Left lung (tissue), 4 donors: ENCODE measurements at regions not wholly inside any gene's neighbourhood (a gene's known extent, or its start where the extent isn't known, plus 50 kb on each side); places are given as distances from the start of the nearest gene placed in this dataset.

Source experiments
- ATAC-seq: fragments of 200-7000 bp; cut with Tn5 transposase; one replicate; pipeline ENCODE4 v1.9.1; 2020; ENCODE audit warnings: moderate library complexity
- DNase-seq, 4 donors: peaks; one replicate each; pipeline ENCODE4 v3.0.0-alpha.2; 2013 to 2020
- H3K27ac ChIP-seq, 2 donors: fragments of 200-600 bp; sonication (generic) in 1 of 2; one replicate each; pipeline versions ENCODE4 v1.5.0 to v1.8.0; 2020 to 2021
- H3K27me3 ChIP-seq, 2 donors: fragments of 200-600 bp; sonication (generic) in 1 of 2; one replicate each; pipeline versions ENCODE4 v1.5.0 to v1.8.0; 2020 to 2021
- H3K36me3 ChIP-seq, 2 donors: fragments of 200-600 bp; sonication (generic) in 1 of 2; one replicate each; pipeline versions ENCODE4 v1.5.0 to v1.8.0; 2020 to 2021
- H3K4me1 ChIP-seq, 2 donors: fragments of 200-600 bp; one replicate each; pipeline ENCODE4 v1.8.0; 2021
- H3K4me3 ChIP-seq, 2 donors: fragments of 200-600 bp; sonication (generic) in 1 of 2; one replicate each; pipeline versions ENCODE4 v1.5.0 to v1.8.0; 2020 to 2021; ENCODE audit warnings: mild to moderate bottlenecking in 1 of 2
- H3K9me3 ChIP-seq, 2 donors: fragments of 200-600 bp; sonication (generic) in 1 of 2; one replicate each; pipeline versions ENCODE4 v1.5.0 to v1.8.0; 2020 to 2021
- intact Hi-C, 2 donors: fragments of 100-400 bp; cut with DNase I; formaldehyde crosslinking; loops; one replicate each; pipeline versions ENCODE4 v1.11.2 to v1.14.2; 2022
- TF ChIP-seq, protein P1 (sequence below), 2 donors: fragments of 200-600 bp; sonication (generic) in 1 of 2; IDR thresholded peaks; one replicate each; pipeline versions ENCODE4 v1.5.0 to v1.8.0; 2021; ENCODE audit warnings: antibody characterized with exemption in 2 of 2
- donor health status: DM: no; HTN: yes; CAD: no.
- donor health status: DM: no; HTN: no; CAD: no.

DNA sequence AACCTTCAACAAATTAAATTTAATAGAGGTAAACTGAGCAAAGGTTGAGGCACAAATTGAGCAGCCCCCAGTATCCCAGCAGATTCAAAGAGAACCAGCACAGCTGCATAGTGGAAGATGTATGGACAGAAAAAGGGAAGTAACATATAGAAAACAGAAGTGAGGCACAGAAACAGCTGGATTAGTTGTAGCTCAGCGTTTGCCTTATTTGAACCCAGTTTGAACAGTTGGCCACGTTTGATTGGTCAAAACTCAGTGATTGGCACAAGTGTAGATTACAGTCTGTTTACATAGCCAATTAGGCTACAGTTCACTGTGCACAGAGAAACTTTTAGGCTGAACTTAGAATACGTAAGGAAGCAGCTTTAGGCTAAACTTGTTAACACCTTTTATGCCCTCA, 315.5 kb downstream of the RMST start:
- H3K27me3 ChIP-seq, result no peaks in the 10 kb centered on the region
- H3K4me3 ChIP-seq, result no peak overlapping the region
- TF ChIP-seq, protein P1, sequence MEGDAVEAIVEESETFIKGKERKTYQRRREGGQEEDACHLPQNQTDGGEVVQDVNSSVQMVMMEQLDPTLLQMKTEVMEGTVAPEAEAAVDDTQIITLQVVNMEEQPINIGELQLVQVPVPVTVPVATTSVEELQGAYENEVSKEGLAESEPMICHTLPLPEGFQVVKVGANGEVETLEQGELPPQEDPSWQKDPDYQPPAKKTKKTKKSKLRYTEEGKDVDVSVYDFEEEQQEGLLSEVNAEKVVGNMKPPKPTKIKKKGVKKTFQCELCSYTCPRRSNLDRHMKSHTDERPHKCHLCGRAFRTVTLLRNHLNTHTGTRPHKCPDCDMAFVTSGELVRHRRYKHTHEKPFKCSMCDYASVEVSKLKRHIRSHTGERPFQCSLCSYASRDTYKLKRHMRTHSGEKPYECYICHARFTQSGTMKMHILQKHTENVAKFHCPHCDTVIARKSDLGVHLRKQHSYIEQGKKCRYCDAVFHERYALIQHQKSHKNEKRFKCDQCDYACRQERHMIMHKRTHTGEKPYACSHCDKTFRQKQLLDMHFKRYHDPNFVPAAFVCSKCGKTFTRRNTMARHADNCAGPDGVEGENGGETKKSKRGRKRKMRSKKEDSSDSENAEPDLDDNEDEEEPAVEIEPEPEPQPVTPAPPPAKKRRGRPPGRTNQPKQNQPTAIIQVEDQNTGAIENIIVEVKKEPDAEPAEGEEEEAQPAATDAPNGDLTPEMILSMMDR (IDR thresholded peaks at IDR 0.05), result no peak
- DNase-seq, result no peak
- no peaks in the 10 kb centered on the region for H3K4me1 ChIP-seq
- no peak for ATAC-seq
- intact Hi-C loops, result no loop called here
- no peak overlapping the region for H3K27ac ChIP-seq
- H3K36me3 ChIP-seq, result no peaks in the 10 kb centered on the region
- peaks cover 0 to 12% of the 10 kb centered on the region in 2 donors for H3K9me3 ChIP-seq

DNA sequence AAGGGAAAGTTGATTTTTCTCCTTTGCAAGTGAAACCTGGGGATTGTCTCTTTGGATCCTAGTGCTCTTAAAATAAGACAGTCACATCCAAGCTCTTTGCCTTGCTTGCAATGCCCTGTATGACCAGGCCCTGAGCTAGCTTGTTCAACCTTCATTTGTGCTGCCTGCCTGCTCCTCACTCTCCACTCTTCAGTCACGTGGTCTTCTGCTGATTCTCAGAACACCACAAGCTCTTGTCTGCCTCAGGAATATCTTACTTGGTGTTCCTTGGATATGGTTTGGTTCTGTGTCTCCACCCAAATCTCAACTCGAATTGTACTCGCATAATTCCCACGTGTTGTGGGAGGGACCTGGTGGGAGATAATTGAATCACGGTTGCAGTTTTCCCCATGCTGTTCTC, 318.7 kb downstream of the RMST start:
- Histone ChIP-seq H3K9me3 (peaks cover 0 to 6% of the 10 kb centered on the region in 2 donors), H3K4me3 (no peak overlapping the region), H3K27me3 (no peaks in the 10 kb centered on the region), H3K36me3 (no peaks in the 10 kb centered on the region), H3K27ac (no peak overlapping the region), H3K4me1 (no peaks in the 10 kb centered on the region)
- TF ChIP-seq, protein P1 (IDR thresholded peaks at IDR 0.05), result no peak
- DNase-seq (no peak), ATAC-seq (no peak)
- intact Hi-C loops, result no loop called here

DNA sequence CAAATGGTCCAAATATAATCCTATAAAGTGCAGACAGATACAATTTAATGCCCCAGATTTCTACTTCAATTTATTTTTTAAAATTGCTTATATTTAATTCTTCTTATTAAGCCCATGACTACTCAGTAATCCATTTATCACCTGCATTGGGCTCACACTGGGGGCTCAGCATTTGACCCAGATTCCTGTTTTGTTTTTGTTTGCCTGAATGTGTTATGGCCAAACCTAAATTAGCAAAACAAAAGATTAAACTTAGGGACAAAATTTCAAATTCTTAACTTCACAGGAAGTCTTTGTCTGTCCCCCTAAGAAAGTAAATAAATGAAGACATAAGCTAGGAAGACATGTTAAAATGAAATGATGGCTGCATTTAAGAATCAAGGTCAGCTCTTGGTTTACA, 322.3 kb downstream of the RMST start:
- Histone ChIP-seq H3K27me3 (no peaks in the 10 kb centered on the region), H3K27ac (no peak overlapping the region), H3K4me1 (no peaks in the 10 kb centered on the region), H3K4me3 (no peak overlapping the region), H3K36me3 (no peaks in the 10 kb centered on the region), H3K9me3 (no peaks in the 10 kb centered on the region)
- ATAC-seq (no peak), DNase-seq (no peak)
- intact Hi-C loops, result no loop called here
- TF ChIP-seq, protein P1 (IDR thresholded peaks at IDR 0.05), result no peak

DNA sequence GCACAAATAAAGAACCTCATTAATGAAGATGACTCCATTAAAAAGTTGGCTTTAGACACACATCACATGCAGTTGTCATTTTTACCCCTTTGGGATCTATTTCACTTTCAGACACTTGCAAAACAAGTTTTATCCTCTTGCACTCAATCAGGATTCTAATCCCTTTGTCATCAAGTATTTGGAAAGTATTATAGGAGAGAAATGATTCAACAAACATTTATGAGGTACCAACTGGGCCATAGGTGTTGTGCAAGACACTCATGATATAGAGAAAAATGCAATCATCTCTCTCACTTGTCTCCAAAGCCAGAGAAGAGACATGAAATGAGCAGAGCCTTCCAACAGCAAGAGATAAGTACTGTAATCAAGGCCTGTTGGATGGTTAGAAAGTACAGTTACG, 327.7 kb downstream of the RMST start:
- TF ChIP-seq, protein P1 (IDR thresholded peaks at IDR 0.05), result no peak
- peaks cover 0 to 11% of the 10 kb centered on the region in 2 donors for H3K9me3 ChIP-seq
- H3K4me3 ChIP-seq, result no peak overlapping the region
- ATAC-seq (no peak), DNase-seq (peak in 2 of 4 donors; percentile 19 to 51)
- no peaks in the 10 kb centered on the region for H3K36me3 ChIP-seq
- no peak overlapping the region for H3K27ac ChIP-seq
- H3K27me3 ChIP-seq, result no peaks in the 10 kb centered on the region
- intact Hi-C loops, result no loop called here
- H3K4me1 ChIP-seq, result no peaks in the 10 kb centered on the region

DNA sequence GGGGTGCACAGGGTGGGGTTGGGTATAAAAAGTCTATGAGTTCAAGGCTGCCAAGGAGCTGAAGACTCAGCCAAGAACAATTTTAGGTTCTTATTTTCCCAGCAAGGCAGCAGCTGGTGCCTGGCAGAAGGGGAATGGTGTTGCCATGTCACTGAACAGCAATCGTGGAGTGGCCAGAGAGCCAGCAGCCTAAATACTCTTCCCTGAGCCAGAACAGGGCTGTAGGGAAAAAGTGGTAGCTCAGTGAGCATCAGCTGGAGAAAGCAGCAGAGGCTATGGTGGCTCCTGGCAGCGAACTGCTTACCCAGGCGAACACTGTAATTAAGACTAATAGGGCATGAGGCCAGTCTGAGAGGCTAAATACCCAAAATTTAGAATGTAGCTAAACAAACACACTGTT, 334.9 kb downstream of the RMST start:
- TF ChIP-seq, protein P1 (IDR thresholded peaks at IDR 0.05), result no peak
- ATAC-seq (no peak), DNase-seq (no peak)
- intact Hi-C loops, result no loop called here
- H3K4me1 ChIP-seq, result no peaks in the 10 kb centered on the region
- peaks cover 0 to 11% of the 10 kb centered on the region in 2 donors for H3K9me3 ChIP-seq
- H3K27ac ChIP-seq, result no peak overlapping the region
- H3K27me3 ChIP-seq, result no peaks in the 10 kb centered on the region
- H3K4me3 ChIP-seq, result no peak overlapping the region
- H3K36me3 ChIP-seq, result no peaks in the 10 kb centered on the region
